ENCODE measurements at regions not wholly inside any gene's neighbourhood (a gene's known extent, or its start where the extent isn't known, plus 50 kb on each side); places are given as distances from the start of the nearest gene placed in this dataset.

GRCh38 chrX:13152518-13153185 lies 108.2 kb upstream of the FAM9C start:
- no peak overlapping the region for H3K4me3 ChIP-seq (ENCODE audit: low read depth, low read length)
- TF ChIP-seq CTCF (conservative IDR thresholded peaks at IDR 0.05; ENCODE audit: low read depth, low read length), result no peak
- DNase-seq (ENCODE audit: low read depth), result no peak

- TF ChIP-seq CTCF (conservative IDR thresholded peaks at IDR 0.05; ENCODE audit: low read depth, low read length), result no peak
- no peak for DNase-seq (ENCODE audit: low read depth)
- no peak overlapping the region for H3K4me3 ChIP-seq (ENCODE audit: low read depth, low read length)
Observed at GRCh38 chrX:13151828-13152517, 107.6 kb upstream of the FAM9C start.

GRCh38 chrX:13149702-13150350 lies 105.4 kb upstream of the FAM9C start:
- H3K4me3 ChIP-seq (ENCODE audit: low read depth, low read length), result no peak overlapping the region
- TF ChIP-seq CTCF (conservative IDR thresholded peaks at IDR 0.05; ENCODE audit: low read depth, low read length), result no peak
- no peak for DNase-seq (ENCODE audit: low read depth)

GRCh38 chrX:13147733-13148132 lies 103.3 kb upstream of the FAM9C start:
- H3K4me3 ChIP-seq (ENCODE audit: low read depth, low read length), result no peak overlapping the region
- DNase-seq (ENCODE audit: low read depth), result no peak
- no peak for TF ChIP-seq CTCF (conservative IDR thresholded peaks at IDR 0.05; ENCODE audit: low read depth, low read length)

- DNase-seq (ENCODE audit: low read depth), result no peak
- H3K4me3 ChIP-seq (ENCODE audit: low read depth, low read length), result no peak overlapping the region
- no peak for TF ChIP-seq CTCF (conservative IDR thresholded peaks at IDR 0.05; ENCODE audit: low read depth, low read length)
Observed at GRCh38 chrX:13147147-13147546, 102.7 kb upstream of the FAM9C start.

GRCh38 chrX:13144927-13145655 lies 100.7 kb upstream of the FAM9C start:
- no peak overlapping the region for H3K4me3 ChIP-seq (ENCODE audit: low read depth, low read length)
- TF ChIP-seq CTCF (conservative IDR thresholded peaks at IDR 0.05; ENCODE audit: low read depth, low read length), result no peak
- DNase-seq (ENCODE audit: low read depth), result no peak
